ENCODE measurements at regions not wholly inside any gene's neighbourhood (a gene's known extent, or its start where the extent isn't known, plus 50 kb on each side); places are given as distances from the start of the nearest gene placed in this dataset.

DNA sequence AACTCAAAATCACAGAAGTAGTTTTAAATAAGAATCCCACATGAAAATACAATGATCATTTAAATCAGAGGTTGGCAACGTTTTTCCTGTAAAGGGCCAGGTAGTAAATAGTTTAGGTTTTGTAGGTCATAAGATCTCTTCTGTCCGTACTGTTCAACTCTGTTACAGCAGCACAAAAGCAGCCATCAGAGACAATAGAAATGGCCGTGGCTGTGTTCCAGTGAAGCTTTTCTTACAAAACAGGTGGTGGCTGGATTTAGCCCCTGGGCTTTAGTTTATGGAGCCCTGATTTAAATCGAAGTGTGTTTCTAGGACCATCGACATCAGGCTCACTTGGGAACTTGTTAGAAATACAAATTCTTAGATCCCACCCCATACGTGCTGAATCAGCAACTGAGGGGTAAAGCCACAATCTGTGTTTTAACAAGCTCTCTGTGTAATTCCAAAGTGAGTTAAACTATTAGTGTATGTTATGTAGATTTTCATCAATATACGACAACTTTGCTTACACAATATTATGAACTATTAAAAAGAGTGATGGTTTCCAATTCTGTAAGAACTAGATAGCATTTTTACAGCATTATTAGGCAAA is 54.8 kb upstream of the MIR17HG start:
- no peak for TF ChIP-seq GATA3 (IDR thresholded peaks at IDR 0.05; ENCODE audit: low read depth, low read length)
- TF ChIP-seq GATA2 (IDR thresholded peaks at IDR 0.05; ENCODE audit: low read depth, low read length), result no peak

Measured in SH-SY5Y (cell line).